Mesothelial cell of epicardium (in vitro differentiated cells): ENCODE measurements at regions not wholly inside any gene's neighbourhood (a gene's known extent, or its start where the extent isn't known, plus 50 kb on each side); places are given as distances from the start of the nearest gene placed in this dataset.

ENCODE experiments used
- DNase-seq, 2 experiments: peaks; one replicate each; pipeline ENCODE4 v3.0.0; 2021; ENCODE audit warnings: low spot score in 2 of 2; ENCODE audit not compliant: unreplicated experiment in 2 of 2
- H3K27ac Mint-ChIP-seq: 2 replicates; pipeline ENCODE4 v1.8.0; 2021; ENCODE audit warnings: mixed read lengths
- H3K27me3 Mint-ChIP-seq: 2 replicates; pipeline ENCODE4 v1.8.0; 2021; ENCODE audit warnings: low read depth, mixed read lengths
- H3K36me3 Mint-ChIP-seq: 2 replicates; pipeline ENCODE4 v1.8.0; 2021; ENCODE audit warnings: mixed read lengths
- H3K4me1 Mint-ChIP-seq: 2 replicates; pipeline ENCODE4 v1.8.0; 2021; ENCODE audit warnings: mixed read lengths
- H3K4me3 Mint-ChIP-seq: 2 replicates; pipeline ENCODE4 v1.8.0; 2021; ENCODE audit warnings: mild to moderate bottlenecking, moderate library complexity, mixed read lengths
- H3K9me3 Mint-ChIP-seq: 2 replicates; pipeline ENCODE4 v1.8.0; 2021; ENCODE audit warnings: mixed read lengths
- TF ChIP-seq, protein P1 (sequence below): fragments of 200-600 bp; sonication (generic); IDR thresholded peaks from one replicate; pipeline ENCODE4 v1.5.0; 2021; ENCODE audit warnings: antibody characterized with exemption; ENCODE audit not compliant: unreplicated experiment

DNA sequence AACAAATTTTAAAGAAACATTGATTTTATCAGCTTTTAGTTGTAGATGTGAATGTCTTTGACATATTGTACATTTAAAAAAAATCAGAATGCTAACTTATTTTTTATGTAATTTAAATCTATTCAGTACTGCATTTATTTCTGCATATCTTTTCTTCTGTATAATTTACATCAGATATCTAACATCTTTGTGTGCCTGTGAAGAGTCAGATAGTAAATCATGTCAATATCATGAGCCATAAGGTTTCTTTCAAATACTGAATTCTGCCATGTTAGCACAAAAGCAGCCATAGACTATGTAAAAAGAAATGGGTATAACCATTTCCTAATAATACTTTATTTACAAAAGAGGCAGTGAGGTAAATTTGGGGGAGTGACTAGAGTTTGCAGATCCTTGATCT, 1829.2 kb downstream of the NCAM2 start:
- no peak overlapping the region for H3K27ac Mint-ChIP-seq
- H3K9me3 Mint-ChIP-seq = peaks cover 20% of the 10 kb centered on the region
- no peaks in the 10 kb centered on the region for H3K36me3 Mint-ChIP-seq
- TF ChIP-seq, protein P1, sequence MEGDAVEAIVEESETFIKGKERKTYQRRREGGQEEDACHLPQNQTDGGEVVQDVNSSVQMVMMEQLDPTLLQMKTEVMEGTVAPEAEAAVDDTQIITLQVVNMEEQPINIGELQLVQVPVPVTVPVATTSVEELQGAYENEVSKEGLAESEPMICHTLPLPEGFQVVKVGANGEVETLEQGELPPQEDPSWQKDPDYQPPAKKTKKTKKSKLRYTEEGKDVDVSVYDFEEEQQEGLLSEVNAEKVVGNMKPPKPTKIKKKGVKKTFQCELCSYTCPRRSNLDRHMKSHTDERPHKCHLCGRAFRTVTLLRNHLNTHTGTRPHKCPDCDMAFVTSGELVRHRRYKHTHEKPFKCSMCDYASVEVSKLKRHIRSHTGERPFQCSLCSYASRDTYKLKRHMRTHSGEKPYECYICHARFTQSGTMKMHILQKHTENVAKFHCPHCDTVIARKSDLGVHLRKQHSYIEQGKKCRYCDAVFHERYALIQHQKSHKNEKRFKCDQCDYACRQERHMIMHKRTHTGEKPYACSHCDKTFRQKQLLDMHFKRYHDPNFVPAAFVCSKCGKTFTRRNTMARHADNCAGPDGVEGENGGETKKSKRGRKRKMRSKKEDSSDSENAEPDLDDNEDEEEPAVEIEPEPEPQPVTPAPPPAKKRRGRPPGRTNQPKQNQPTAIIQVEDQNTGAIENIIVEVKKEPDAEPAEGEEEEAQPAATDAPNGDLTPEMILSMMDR = no peak
- DNase-seq = no peak
- H3K4me3 Mint-ChIP-seq = no peak overlapping the region
- H3K27me3 Mint-ChIP-seq = peaks cover 2% of the 10 kb centered on the region
- no peaks in the 10 kb centered on the region for H3K4me1 Mint-ChIP-seq

DNA sequence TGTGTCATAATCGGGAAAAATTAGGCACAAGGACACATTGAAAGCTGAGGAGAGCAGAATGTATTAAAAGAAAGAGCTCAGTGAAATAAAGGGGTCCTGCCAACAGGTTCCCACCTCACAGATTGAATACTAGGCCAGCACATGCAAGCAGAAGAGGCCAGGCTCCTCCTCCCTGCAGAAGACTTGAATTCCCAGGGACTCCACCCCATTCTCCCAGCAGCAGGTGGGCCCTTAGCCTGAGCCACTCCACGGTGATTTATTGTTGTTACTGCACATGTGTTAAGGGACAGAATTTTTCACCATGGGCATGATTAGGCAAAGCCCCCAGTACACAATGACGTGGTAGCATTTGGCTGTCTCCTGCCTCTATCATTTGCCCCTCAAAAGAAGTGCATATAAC, 1844.7 kb downstream of the NCAM2 start:
- Mint-ChIP-seq H3K36me3 (no peaks in the 10 kb centered on the region), H3K27me3 (no peaks in the 10 kb centered on the region), H3K27ac (no peak overlapping the region), H3K4me3 (no peak overlapping the region), H3K4me1 (no peaks in the 10 kb centered on the region), H3K9me3 (peaks cover 15% of the 10 kb centered on the region)
- no peak for DNase-seq
- TF ChIP-seq, protein P1 = no peak

DNA sequence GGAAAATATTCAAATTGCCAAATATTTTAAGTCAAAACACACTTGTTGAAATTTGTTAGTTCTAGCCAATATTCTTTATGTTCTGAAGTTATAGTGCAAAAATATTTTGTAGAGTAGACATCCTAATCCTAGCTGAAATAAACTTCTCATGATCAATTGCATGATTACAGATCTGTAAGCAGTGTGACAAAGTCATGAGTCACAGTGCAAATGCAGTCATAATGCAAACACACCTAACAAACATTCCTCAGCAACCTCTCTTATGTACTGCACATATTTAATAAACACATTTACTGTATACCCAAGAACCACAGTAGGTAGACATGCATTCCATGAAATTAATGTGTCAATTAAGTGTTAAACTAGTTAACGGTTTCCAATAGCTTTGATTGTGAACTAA, 1857.4 kb downstream of the NCAM2 start:
- DNase-seq = no peak
- Mint-ChIP-seq H3K27me3 (no peaks in the 10 kb centered on the region), H3K36me3 (no peaks in the 10 kb centered on the region), H3K27ac (no peak overlapping the region), H3K4me3 (no peak overlapping the region), H3K9me3 (no peaks in the 10 kb centered on the region), H3K4me1 (no peaks in the 10 kb centered on the region)
- TF ChIP-seq, protein P1 = no peak

DNA sequence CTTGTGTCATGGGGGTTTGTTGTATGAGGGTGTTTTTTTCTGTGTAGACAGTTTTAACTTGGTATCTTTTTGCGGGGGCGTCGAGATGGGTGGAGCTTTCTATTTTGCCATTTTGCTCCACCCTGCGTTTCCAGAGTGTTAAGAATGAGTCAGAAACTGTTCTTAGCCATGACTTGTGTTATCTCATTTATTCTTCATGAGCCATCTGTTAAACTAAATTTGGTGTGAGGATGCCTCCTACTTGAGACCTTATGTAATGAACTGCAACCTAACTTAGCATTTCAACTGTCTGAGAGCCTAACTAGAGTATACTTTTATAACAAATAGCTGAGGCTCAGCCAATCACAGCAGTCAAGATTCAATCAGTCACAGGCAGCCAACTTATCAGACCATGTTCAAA, 1873.5 kb downstream of the NCAM2 start:
- DNase-seq = no peak
- TF ChIP-seq, protein P1 = no peak
- Mint-ChIP-seq H3K27ac (no peak overlapping the region), H3K4me3 (no peak overlapping the region), H3K36me3 (no peaks in the 10 kb centered on the region), H3K9me3 (no peaks in the 10 kb centered on the region), H3K4me1 (no peaks in the 10 kb centered on the region), H3K27me3 (no peaks in the 10 kb centered on the region)

DNA sequence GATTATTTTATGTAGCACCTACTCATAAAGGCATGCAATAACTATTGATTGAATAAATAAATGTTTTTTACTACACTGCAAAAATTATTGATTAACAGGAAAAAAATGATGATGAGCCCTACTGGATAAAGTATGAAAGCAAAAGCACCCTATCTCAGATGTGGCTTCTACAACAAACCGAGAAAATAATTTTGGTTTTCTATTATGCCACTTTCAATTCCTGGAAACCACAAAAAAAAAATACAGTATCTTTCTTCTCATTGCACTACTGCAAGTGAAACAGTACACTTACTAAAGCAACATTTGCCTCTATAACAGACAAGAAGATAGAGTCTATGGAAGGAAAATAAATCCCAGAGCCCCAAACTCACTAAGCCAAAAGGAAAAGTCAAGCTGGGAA, 1882.4 kb downstream of the NCAM2 start:
- DNase-seq = no peak
- peaks cover 12% of the 10 kb centered on the region for H3K4me1 Mint-ChIP-seq
- no peaks in the 10 kb centered on the region for H3K9me3 Mint-ChIP-seq
- H3K4me3 Mint-ChIP-seq = no peak overlapping the region
- no peaks in the 10 kb centered on the region for H3K36me3 Mint-ChIP-seq
- no peak overlapping the region for H3K27ac Mint-ChIP-seq
- H3K27me3 Mint-ChIP-seq = no peaks in the 10 kb centered on the region
- TF ChIP-seq, protein P1 = no peak

DNA sequence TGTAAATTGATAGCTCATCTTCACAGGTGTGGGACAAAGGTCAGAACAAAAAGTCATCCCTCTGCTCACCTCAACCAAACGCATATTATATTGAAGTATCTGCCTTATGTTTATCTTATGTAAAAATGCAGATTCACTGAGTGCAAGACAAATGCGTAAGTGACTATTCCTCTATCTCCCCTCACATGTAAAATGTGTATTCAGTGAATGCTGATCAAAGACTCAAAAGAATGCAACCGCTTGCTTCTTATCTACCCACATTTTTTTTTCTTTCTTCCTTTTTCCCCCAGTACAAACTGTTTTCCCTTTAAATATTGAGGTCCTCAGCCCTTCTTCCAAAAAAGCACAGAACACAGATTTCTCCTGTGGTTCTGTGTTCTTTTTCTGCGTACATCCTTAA, 1882.9 kb downstream of the NCAM2 start:
- H3K27ac Mint-ChIP-seq = no peak overlapping the region
- no peak for DNase-seq
- no peak overlapping the region for H3K4me3 Mint-ChIP-seq
- TF ChIP-seq, protein P1 = no peak
- H3K9me3 Mint-ChIP-seq = no peaks in the 10 kb centered on the region
- H3K27me3 Mint-ChIP-seq = no peaks in the 10 kb centered on the region
- no peaks in the 10 kb centered on the region for H3K36me3 Mint-ChIP-seq
- H3K4me1 Mint-ChIP-seq = peaks cover 12% of the 10 kb centered on the region
